Prostate gland (tissue), 2 donors: ENCODE measurements at regions not wholly inside any gene's neighbourhood (a gene's known extent, or its start where the extent isn't known, plus 50 kb on each side); places are given as distances from the start of the nearest gene placed in this dataset.

Experiments used
- DNase-seq: peaks from one replicate; pipeline ENCODE4 v3.0.0-alpha.2; 2019; ENCODE audit warnings: low spot score
- H3K27ac ChIP-seq, 2 donors: fragments of 200-600 bp; sonication (generic); 2 replicates each; pipeline ENCODE4 v1.5.1; 2017 to 2019
- H3K27me3 ChIP-seq: fragments of 200-600 bp; sonication (generic); replicated peaks from 2 replicates; pipeline ENCODE4 v1.5.1; 2019; ENCODE audit not compliant: insufficient read depth
- H3K36me3 ChIP-seq, 2 donors: fragments of 200-600 bp; sonication (generic); 1 replicate in 1 of 2; 2 replicates in 1 of 2; pipeline versions ENCODE4 v1.5.1 to v1.8.1; 2017 to 2019
- H3K4me1 ChIP-seq: fragments of 200-600 bp; sonication (generic); replicated peaks from 2 replicates; pipeline ENCODE4 v1.5.1; 2019
- H3K4me3 ChIP-seq, 2 donors: fragments of 200-600 bp; sonication (generic); 2 replicates each; pipeline ENCODE4 v1.5.1; 2017 to 2019
- H3K9me3 ChIP-seq: fragments of 200-600 bp; sonication (generic); 2 replicates; pipeline ENCODE4 v1.5.1; 2017
- CTCF ChIP-seq, 4 experiments: fragments of 200-600 bp in 2 of 4; fragments of 450-650 bp in 2 of 4; sonication (generic) in 2 of 4; IDR thresholded peaks; 1 replicate in 3 of 4; 2 replicates in 1 of 4; pipeline ENCODE4 v1.5.1; 2016 to 2019; ENCODE audit warnings: antibody characterized with exemption in 4 of 4, mild to moderate bottlenecking in 2 of 4, moderate library complexity in 2 of 4
- POLR2A ChIP-seq: fragments of 450-650 bp; IDR thresholded peaks from one replicate; pipeline ENCODE4 v1.6.1; 2016; ENCODE audit warnings: antibody characterized with exemption, mild to moderate bottlenecking
- POLR2AphosphoS5 ChIP-seq: sonication (generic); formaldehyde crosslinking; IDR thresholded peaks from one replicate; pipeline ENCODE4 v1.6.1; 2017; ENCODE audit warnings: antibody characterized with exemption
- WGBS: methylation state at CpG from one replicate; pipeline ENCODE4 v1.1.5; 2018; 5-methylcytosine and 5-hydroxymethylcytosine counted together
- intact Hi-C: fragments of 100-400 bp; cut with DNase I; formaldehyde crosslinking; loops from one replicate; pipeline ENCODE4 v1.14.2; 2022

- DNase-seq: peak; percentile 69
- Histone ChIP-seq H3K9me3 (no peaks in the 10 kb centered on the region), H3K27ac (peak overlapping the region; percentile 57 to 74), H3K4me3 (no peak overlapping the region), H3K27me3 (no peaks in the 10 kb centered on the region), H3K4me1 (peaks cover 29% of the 10 kb centered on the region), H3K36me3 (no peaks in the 10 kb centered on the region)
- intact Hi-C loops: loop anchor here (5.0 kb wide), 1 partner anchor 34 kb away; no protein-coding TSS in a partner anchor
- TF ChIP-seq POLR2AphosphoS5 (peak; percentile 91), POLR2A (no peak), CTCF (IDR thresholded peaks at IDR 0.05) (no peak)
- 32% methylated on average over 9 of the region's 9 CpGs for WGBS
Measured at GRCh38 chr1:234961456-234962339, 166.9 kb downstream of the TOMM20 start.

- 21% methylated on average over 17 of the region's 17 CpGs for WGBS
- intact Hi-C loops: loop anchor here (5.0 kb wide), 1 partner anchor 34 kb away; no protein-coding TSS in a partner anchor
- Histone ChIP-seq H3K9me3 (no peaks in the 10 kb centered on the region), H3K36me3 (no peaks in the 10 kb centered on the region), H3K4me3 (no peak overlapping the region), H3K27ac (peak overlapping the region; percentile 57 to 74), H3K27me3 (no peaks in the 10 kb centered on the region), H3K4me1 (peaks cover 29% of the 10 kb centered on the region)
- TF ChIP-seq POLR2A (no peak), POLR2AphosphoS5 (peak; percentile 90), CTCF (IDR thresholded peaks at IDR 0.05) (no peak)
- DNase-seq: peak; percentile 77
Measured at GRCh38 chr1:234960722-234961455, 167.7 kb downstream of the TOMM20 start.

GRCh38 chr1:234958706-234959657 is 169.7 kb downstream of the TOMM20 start:
- no peaks in the 10 kb centered on the region for H3K9me3 ChIP-seq
- H3K27ac ChIP-seq: peak overlapping the region; percentile 57 to 74
- H3K27me3 ChIP-seq: no peaks in the 10 kb centered on the region
- no peak for DNase-seq
- intact Hi-C loops: no loop called here
- WGBS: 78% methylated on average over 21 of the region's 21 CpGs
- no peak overlapping the region for H3K4me3 ChIP-seq
- H3K36me3 ChIP-seq: no peaks in the 10 kb centered on the region
- H3K4me1 ChIP-seq: peaks cover 29% of the 10 kb centered on the region
- TF ChIP-seq POLR2A: no peak
- TF ChIP-seq CTCF (IDR thresholded peaks at IDR 0.05): no peak
- no peak for TF ChIP-seq POLR2AphosphoS5

- no peak overlapping the region for H3K4me3 ChIP-seq
- DNase-seq: no peak
- TF ChIP-seq POLR2AphosphoS5 (no peak), CTCF (IDR thresholded peaks at IDR 0.05) (no peak), POLR2A (no peak)
- H3K9me3 ChIP-seq: no peaks in the 10 kb centered on the region
- peaks cover 23% of the 10 kb centered on the region for H3K4me1 ChIP-seq
- no peaks in the 10 kb centered on the region for H3K36me3 ChIP-seq
- intact Hi-C loops: no loop called here
- H3K27ac ChIP-seq: peak overlapping the region in 1 of 2 donors; percentile 57
- H3K27me3 ChIP-seq: no peaks in the 10 kb centered on the region
- WGBS: 87% methylated on average over 13 of the region's 13 CpGs
Measured at GRCh38 chr1:234958066-234958705, 170.5 kb downstream of the TOMM20 start.
